Skeletal muscle cell (primary cell): ENCODE measurements at regions not wholly inside any gene's neighbourhood (a gene's known extent, or its start where the extent isn't known, plus 50 kb on each side); places are given as distances from the start of the nearest gene placed in this dataset.
A peak's percentile ranks its signal among the peaks of the same experiment; 100 is the strongest.
"Not testable (repeated sequence)": the region's sequence is repeated elsewhere in the genome, so short reads cannot be mapped to it uniquely, and the experiment has no call there.

ENCODE experiments used
- DNase-seq: peaks from one replicate; pipeline ENCODE4 v3.0.0-alpha.2; 2010; ENCODE audit warnings: low read depth
- H3K4me3 ChIP-seq: 2 replicates; pipeline ENCODE4 v1.5.1; 2011; ENCODE audit warnings: low read depth, mild to moderate bottlenecking, control low read depth, low read length, moderate library complexity

DNA sequence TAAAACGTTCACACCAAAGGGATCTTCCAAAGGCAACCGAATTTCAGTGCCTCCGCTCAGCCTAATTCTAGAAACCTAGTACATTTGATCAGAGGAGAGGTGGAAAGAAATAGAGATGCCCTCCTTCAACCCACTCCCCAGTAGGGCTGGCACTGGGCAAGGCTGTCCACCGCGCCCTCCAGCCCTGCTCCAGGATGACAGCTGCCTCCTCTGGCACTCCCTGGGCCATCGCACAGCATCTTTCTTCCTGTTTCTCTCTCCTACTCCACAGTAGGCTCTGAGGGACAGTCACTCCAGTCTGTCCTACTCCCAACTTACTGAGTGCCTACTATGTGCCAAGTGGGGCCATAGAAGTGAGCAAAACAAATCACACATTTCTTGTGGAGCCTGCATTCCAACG, 226.2 kb downstream of the SKIDA1 start:
- no peak overlapping the region for H3K4me3 ChIP-seq
- DNase-seq = no peak

DNA sequence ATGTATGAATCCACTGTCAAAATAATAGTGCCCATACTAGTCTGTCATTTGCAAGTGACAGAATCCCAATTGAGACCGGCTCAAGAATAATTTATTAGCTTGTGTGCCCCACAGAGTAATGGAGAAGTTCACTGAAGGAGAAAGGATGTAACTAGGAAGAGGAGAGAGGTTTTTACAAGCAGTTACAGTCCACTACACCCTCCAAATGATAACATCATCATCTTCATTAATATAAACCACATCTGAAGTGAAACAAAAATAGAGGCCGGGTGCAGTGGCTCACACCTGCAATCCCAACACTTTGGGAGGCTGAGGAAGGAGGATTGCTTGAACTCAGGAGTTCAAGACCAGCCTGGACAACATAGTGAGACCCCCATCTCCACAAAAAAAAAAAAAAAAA, 226.8 kb downstream of the SKIDA1 start:
- no peak overlapping the region for H3K4me3 ChIP-seq
- DNase-seq = no peak

DNA sequence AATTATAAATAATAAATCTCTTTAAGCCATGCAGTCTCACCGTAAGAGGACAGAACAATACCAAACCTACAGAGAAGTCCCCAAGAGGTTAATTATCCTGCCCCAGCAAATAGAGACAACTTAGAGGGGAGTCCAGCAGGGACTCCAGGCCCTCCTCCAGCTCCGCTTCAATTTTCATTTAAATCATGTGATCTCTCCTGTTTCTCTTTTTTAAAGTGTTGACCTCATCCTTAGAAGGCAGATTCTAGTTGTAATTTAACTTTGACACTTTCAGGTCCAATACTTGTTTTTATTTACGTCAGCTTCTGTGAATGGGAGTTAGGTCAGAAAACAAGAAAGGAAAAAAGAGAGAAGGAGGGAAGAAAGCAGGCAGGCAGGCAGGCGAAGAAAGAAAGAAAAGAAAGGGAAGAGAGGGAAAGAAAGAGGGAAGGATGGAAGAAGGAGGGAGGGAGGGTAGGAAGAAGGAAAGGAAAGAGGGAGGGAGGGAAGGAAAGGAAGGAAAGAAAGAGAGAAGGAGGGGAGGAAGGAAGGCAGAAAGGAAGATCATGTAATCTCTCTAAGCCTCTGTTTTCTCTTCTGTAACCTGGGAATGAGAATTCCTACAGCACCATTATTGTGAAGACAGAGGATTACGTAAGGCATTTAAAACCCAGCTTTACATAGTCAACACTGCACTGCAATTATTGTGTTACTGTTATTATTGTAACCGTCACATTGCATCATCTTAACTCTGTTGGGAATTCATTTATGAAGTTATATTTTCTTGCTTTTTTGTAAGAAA, 227.7 kb downstream of the SKIDA1 start:
- no peak for DNase-seq
- no peak overlapping the region for H3K4me3 ChIP-seq

- DNase-seq = no peak
- no peak overlapping the region for H3K4me3 ChIP-seq
These were observed 228.7 kb downstream of the SKIDA1 start for GRCh38 chr10:21296575-21297355.

- no peak for DNase-seq
- peak overlapping the region; percentile 20 for H3K4me3 ChIP-seq
These were observed 231.7 kb downstream of the SKIDA1 start for GRCh38 chr10:21293518-21294356.

GRCh38 chr10:21292763-21293517, 232.5 kb downstream of the SKIDA1 start:
- DNase-seq = peak; percentile 96
- peak overlapping the region; percentile 20 for H3K4me3 ChIP-seq

DNA sequence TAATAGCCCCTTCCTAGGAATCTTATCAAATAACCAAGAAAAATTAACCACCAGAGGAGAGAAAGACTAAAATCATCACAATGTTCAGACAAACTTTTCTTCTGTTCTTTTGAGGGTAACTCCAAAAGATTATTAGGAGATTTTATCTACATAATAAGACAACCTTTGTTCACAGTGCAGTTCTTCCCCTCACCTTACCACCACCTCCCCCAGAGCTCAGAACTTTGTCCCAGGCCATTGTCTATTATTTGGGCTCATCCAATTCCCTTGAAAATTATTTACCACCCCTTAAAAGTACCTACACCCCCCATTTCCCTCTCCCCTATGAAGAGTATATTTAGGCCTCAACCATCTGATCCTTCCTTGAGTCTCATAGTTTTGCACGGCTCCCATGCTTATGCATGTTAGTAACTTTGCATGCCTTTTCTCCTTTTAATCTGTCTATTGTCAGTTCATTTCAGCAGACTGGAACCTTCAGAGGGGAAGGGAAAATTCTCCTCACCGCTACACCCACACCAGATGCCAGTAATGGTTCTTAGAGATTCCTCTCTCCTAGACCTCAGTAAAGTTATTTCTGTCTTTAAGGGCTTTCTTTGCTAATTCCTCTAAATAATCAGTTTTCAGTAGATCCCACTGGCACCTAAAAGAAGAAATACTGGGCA, 234.9 kb downstream of the SKIDA1 start:
- DNase-seq = no peak
- no peak overlapping the region for H3K4me3 ChIP-seq

DNA sequence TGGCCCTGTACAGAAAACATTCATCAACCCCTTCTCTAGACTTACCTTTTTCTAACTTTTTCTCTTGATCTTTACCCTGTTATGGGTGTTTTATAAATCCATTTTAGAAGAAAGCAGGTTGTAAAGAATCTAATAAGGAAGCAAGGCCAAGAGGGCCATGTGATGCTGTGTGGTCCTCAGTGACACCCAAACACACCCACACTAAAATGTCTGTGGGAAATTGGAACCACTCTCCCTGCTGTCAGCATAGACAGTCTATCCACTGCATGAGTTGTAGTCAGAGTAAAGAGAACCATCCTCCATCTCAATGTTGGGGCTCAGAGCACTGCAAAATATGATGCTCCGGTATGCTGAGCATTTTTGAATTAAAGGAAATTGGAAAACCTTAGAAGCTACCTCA, 235.5 kb downstream of the SKIDA1 start:
- DNase-seq = no peak
- H3K4me3 ChIP-seq = no peak overlapping the region

GRCh38 chr10:21289271-21289670, 236.2 kb downstream of the SKIDA1 start:
- no peak overlapping the region for H3K4me3 ChIP-seq
- DNase-seq = no peak

DNA sequence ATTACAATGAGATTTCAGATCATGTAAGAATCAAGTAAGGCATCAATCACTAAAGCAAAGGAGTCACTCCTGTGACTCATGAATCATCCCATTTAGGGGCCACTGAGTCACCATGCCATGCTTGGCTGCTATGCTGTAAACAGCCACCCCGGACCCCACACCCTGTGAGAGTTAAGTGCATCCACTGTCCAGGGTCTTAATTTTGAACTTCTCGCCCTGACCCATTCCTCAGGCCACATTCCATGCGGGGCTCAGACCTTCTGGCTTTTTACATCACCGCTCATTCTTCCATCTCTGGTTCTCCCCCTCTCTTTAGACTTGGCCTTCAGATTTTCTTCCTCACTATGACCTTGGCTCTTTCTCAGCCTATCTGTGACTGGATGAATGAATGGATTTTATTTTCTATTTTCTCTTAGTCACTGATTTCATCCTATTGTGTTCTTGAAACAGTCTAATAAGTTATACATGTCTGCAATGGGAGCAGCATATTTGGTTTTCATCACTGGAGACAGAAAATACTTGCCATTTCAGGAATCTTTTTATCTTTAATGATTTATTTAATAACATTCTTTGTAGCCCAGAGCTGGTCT, 239.6 kb downstream of the SKIDA1 start:
- DNase-seq = no peak

GRCh38 chr10:21285207-21285606, 240.3 kb downstream of the SKIDA1 start:
- H3K4me3 ChIP-seq = no peak overlapping the region
- no peak for DNase-seq

More for the DNA sequence above, 239.6 kb downstream of the SKIDA1 start:
- no peak overlapping the region for H3K4me3 ChIP-seq

DNA sequence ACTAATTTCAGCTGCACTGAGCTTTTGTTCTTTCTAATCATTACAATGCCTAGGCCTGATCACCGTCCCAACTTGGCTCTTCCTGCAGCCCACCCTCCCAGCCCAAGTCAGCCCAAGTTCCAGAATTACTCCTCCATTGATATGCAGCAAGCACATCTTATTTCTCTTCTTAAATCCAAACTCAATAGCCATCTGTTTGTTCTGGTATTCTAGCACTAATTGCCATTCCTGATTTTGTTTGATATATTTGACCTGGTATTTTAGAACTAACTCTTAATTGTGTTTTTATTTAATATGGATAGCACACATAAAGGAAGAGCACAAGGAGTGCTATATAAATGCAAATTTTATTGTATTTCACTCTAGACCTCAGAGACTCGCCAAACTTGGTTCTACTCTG, 241.2 kb downstream of the SKIDA1 start:
- DNase-seq = no peak
- no peak overlapping the region for H3K4me3 ChIP-seq

DNA sequence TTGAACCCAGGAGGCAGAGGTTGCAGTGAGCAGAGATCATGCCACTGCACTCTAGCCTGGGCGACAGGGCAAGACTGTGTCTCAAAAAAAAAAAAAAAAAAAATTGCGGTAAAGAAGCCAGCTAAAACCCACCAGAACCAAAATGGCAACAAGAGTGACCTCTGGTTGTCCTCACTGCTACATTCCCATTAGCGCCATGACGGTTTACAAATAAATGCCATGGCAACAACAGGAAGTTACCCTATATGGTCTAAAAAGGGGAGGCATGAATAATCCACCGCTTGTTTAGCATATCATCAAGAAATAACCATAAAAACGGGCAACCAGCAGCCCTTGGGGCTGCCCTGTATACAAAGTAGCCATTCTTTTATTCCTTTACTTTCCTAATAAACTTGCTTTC, 242.4 kb downstream of the SKIDA1 start:
- DNase-seq, H3K4me3 ChIP-seq: not testable (repeated sequence)

GRCh38 chr10:21281765-21282484, 243.6 kb downstream of the SKIDA1 start:
- DNase-seq = no peak
- no peak overlapping the region for H3K4me3 ChIP-seq

- DNase-seq = no peak
- no peak overlapping the region for H3K4me3 ChIP-seq
These were observed 244.4 kb downstream of the SKIDA1 start for GRCh38 chr10:21280971-21281572.

- no peak for DNase-seq
- no peak overlapping the region for H3K4me3 ChIP-seq
These were observed 245.4 kb downstream of the SKIDA1 start for GRCh38 chr10:21280037-21280436.

DNA sequence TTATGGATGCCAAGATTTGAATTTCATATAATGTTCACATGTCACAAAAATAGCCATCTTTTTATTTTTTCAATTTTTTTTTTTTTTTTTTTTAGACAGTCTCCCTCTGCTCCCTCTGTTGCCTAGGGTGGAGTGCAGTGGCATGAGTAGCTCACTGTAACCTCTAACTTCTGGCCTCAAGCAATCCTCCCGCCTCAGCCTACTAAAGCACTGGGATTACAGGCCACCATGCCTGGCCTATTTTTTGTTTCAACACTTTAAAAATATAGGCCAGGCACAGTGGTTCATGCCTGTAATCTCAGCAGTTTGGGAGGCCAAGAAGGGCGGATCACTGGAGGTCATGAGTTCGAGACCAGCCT, 246.3 kb downstream of the SKIDA1 start:
- no peak for DNase-seq

More for the DNA sequence above, 246.3 kb downstream of the SKIDA1 start:
- no peak overlapping the region for H3K4me3 ChIP-seq
